Medulla oblongata (tissue), 1 donor: ENCODE measurements at regions not wholly inside any gene's neighbourhood (a gene's known extent, or its start where the extent isn't known, plus 50 kb on each side); places are given as distances from the start of the nearest gene placed in this dataset.
"Not testable (repeated sequence)": the region's sequence is repeated elsewhere in the genome, so short reads cannot be mapped to it uniquely, and the experiment has no call there.

Source experiments
- DNase-seq: peaks from one replicate; pipeline ENCODE4 v3.0.0-alpha.2; 2015; ENCODE audit errors: extremely low spot score

DNA sequence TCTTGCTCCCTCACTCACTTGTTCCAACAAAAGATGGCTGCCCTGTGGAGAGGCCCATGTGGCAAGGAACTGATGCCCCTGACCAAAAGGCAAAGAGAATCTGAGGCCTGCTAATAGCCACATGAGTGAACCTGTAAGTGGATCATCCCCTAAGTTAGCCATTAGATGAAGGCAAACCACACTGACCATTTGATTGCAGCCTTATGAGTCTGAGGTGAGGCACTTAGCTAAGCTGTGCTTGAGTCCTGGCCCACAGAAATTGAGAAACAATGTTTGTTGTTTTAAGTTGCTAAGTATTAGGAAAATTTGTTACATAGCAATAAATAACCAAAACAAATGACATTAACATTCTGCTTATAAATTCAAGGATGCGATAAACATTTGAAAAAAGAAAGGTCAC, 100.1 kb upstream of the BET1 start:
- no peak for DNase-seq

- no peak for DNase-seq
Measured at GRCh38 chr7:94109556-94109955, 105.4 kb upstream of the BET1 start.

DNA sequence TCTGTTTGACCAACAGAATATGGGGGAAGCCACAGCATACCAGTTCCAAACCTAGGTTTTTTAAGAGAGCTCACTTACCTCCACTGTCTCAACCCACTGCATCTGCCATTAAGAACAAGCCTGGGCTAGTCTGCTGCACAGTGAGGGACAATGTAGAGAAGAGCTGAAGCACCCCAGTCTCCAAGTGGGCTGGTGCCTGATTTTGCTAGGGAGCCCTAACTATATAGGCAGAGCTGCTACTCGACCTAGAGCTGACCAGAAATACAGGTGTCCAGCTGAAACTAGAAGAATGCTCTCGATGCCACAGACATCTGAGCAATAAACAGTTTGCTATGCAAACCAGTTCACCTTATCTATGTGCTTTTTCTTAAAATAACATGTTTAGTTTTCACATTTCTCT, 106.9 kb upstream of the BET1 start:
- DNase-seq, result no peak

GRCh38 chr7:94115316-94115715, 111.2 kb upstream of the BET1 start:
- DNase-seq, result no peak

- DNase-seq, result no peak
Measured at GRCh38 chr7:94123136-94123535, 119.0 kb upstream of the BET1 start.

GRCh38 chr7:94127026-94127425, 122.9 kb upstream of the BET1 start:
- DNase-seq, result no peak

DNA sequence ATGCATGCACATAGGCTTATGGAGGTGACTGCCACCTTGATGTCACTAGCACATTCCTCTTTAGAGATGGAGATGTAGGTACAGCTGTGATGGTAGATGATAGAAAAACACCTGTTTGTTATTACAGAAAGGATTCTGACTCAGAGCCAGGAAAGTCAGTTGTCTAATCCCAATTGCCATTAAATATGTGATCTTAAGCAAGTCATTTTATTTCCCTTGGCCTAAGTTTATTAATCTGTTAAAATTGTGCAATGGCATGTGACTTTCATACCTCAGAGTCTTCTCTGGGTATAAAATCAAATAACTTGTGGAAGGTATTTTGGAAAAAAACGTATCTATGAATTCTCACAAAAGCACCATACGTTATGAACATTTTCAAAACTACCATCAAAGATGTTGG, 123.9 kb upstream of the BET1 start:
- DNase-seq, result no peak

- no peak for DNase-seq
Measured at GRCh38 chr7:94129443-94130140, 125.4 kb upstream of the BET1 start.

GRCh38 chr7:94130716-94131115, 126.6 kb upstream of the BET1 start:
- DNase-seq, result no peak

DNA sequence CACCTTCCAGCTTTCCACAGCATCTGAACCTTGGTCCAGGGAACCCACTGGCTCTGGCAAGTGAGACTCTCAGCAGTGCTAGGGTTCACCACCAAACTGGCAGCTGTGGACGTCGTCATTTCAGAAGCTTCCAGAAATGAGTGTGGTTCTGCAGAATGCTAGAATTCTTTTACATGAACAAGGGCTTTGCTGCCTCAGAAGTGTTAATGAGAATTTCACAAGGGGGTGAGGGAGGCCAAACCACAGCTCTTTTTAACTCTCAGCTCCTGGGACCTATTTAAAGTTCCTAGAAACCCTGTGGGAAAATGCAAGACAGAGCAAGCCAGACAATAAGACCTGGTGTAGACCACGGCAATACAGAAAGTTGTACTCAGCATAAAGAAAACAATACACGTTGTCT, 129.3 kb upstream of the BET1 start:
- no peak for DNase-seq

DNA sequence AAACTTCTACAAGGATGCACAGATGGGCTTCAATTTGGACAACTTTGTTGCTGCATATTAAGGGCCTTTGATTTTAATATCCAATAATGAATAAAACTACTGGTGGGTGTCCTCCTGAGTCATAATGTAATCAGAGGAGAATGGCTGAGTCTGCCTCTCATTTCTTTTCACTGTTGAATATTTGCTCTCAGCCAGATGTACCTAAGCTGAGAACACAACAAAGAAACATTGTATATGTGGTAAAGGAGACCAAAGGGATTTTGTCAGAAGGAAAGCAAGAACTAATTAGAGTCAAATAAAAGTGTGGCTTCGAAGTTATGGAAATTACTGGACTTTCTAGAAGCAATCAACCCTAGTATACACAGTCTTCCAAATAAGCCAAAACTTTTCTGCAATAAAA, 131.0 kb upstream of the BET1 start:
- no peak for DNase-seq

GRCh38 chr7:94142281-94142680, 138.1 kb upstream of the BET1 start:
- no peak for DNase-seq

DNA sequence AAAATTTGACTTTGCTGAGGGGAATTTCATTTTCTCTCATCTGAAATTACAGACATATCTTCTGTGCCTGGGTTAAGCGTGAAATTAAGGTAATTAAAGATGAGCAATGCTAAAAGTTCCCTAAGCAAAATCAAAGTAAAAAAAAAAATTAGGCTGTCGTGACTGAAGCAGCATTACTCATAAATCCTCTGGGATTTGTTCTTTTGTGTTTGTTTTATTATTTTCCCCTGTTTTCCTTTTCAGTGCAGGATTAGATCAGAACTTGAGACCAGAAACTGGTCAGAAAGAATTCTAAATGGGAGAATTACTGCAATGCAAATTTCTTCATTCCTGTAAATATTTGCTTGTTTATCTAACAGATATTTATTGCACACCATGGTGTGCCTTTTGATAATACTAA, 141.4 kb upstream of the BET1 start:
- no peak for DNase-seq

GRCh38 chr7:94146408-94146807, 142.3 kb upstream of the BET1 start:
- DNase-seq, result no peak

DNA sequence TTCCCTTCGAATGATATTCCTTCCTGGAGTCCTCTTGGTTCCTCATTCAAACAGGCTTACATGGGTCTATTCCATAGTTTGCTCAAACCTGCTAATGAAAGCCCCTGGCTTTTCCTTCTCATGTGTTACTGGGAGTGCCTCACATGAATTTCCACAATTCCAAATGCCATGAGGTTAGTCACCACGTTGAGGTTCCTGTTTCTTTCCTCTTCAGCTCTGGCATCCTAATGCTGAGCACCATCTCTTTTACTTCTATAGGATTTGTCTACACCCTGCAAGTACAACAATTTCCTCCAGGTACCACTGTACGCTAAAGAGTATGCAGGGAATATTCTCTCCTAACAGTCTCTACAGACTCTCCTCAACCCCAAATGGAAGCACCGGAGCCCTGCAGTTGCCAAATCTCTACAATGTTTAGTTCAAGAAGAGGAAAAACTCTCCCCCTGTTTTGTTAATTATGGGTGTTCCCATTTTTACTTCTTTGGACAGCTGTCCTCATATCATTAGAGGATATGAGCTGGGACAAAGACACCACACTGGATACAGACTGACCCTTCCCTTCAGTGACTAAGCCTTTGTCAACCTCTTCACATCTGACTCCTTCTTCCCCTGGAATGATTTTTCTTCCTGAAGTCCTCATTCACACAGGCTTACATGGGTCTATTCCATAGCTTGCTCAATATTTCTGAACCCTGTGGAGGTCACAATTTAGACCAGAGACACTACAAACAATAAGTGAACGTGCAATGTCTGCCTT, 145.8 kb upstream of the BET1 start:
- no peak for DNase-seq

DNA sequence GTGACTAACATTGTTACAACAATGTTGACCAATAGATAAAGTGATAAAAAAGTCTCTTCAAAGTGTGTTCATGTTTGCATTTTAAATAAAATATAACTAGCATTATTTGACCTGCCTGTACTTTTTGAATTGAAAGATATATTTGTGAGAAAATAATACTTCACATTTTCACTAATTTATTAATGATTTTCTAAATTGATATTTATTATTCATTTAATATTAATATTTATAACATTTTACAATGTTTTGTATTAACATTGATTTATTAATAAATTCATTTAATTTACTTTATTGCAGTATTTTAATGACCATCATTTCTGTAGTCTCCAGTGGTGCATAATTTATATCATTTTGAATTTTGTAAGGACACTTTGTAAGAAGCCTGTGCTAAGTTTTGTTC, 150.0 kb upstream of the BET1 start:
- DNase-seq, result no peak

- DNase-seq, result no peak
Measured at GRCh38 chr7:94154858-94155257, 150.7 kb upstream of the BET1 start.

- not testable (repeated sequence) for DNase-seq
Measured at GRCh38 chr7:94157659-94158306, 153.6 kb upstream of the BET1 start.

- DNase-seq, result peak; percentile 38
Measured at GRCh38 chr7:94160719-94161435, 156.7 kb upstream of the BET1 start.

DNA sequence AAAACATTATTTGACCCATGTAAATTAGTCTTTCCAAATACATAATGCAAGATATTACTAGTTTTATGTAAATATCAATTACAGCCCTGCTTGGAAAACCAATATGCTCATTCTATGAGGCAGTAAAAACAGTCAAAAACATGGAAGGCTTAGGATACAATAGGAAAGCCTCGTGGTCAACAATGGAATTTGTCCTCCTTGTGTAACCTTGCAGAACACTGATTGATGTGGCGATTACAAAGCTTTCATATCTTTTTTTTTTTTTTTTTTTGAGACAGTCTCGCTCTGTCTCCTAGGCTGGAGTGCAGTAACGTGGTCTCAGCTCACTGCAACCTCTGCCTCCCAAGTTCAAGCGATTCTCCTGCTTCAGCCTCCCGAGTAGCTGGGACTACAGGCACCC, 157.3 kb upstream of the BET1 start:
- DNase-seq, result no peak

GRCh38 chr7:94169682-94170081, 165.5 kb upstream of the BET1 start:
- DNase-seq, result no peak

DNA sequence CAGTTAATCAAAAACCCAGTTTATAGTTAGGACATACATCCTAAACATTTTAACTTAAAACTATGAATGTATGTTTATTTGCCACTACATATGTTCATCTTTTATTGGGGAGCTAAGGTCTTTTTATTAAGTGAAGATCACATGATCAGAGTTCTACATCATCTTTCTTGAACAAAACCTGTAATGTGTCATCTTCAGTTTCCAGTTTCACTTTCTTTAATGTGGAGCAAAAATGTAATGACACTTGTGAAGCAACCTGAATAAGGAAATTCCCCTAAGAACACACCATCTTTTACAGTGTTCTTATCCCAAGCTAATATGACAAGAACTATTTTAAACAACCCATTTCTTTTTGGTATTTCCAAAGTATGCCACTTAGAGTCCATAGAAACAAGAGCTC, 166.7 kb upstream of the BET1 start:
- DNase-seq, result no peak
